ENCODE measurements at regions not wholly inside any gene's neighbourhood (a gene's known extent, or its start where the extent isn't known, plus 50 kb on each side); places are given as distances from the start of the nearest gene placed in this dataset.
"Not testable (repeated sequence)": the region's sequence is repeated elsewhere in the genome, so short reads cannot be mapped to it uniquely, and the experiment has no call there.

GRCh38 chr5:155826611-155827507 lies 500.1 kb upstream of the SGCD start:
- TF ChIP-seq CTCF (conservative IDR thresholded peaks at IDR 0.05; ENCODE audit: low read depth, low read length) = no peak
- no peak overlapping the region for H3K4me3 ChIP-seq (ENCODE audit: low read length)
- no peak for DNase-seq (ENCODE audit: low read depth)

GRCh38 chr5:155827508-155827815 lies 499.5 kb upstream of the SGCD start:
- DNase-seq (ENCODE audit: low read depth); H3K4me3 ChIP-seq (ENCODE audit: low read length): not testable (repeated sequence)

DNA sequence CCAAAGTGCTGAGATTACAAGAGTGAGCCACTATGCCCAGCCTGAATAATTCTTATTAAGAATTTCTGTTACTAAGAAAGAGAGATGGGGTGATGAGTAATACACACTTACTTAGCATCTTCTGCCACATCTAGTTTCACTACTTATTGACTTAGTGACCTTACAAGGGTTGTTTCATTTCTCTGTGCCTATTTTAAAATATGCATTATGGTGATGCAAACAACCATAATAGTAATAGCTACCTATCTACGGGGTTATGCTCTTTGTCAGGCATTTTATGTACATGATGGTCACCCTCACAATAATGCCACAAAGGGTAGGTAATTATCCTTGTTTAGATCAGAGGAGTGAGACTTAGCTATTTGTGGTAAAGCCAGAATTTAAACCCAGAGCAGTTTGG lies 499.0 kb upstream of the SGCD start:
- DNase-seq (ENCODE audit: low read depth) = no peak
- no peak overlapping the region for H3K4me3 ChIP-seq (ENCODE audit: low read length)
- TF ChIP-seq CTCF (conservative IDR thresholded peaks at IDR 0.05; ENCODE audit: low read depth, low read length) = no peak

DNA sequence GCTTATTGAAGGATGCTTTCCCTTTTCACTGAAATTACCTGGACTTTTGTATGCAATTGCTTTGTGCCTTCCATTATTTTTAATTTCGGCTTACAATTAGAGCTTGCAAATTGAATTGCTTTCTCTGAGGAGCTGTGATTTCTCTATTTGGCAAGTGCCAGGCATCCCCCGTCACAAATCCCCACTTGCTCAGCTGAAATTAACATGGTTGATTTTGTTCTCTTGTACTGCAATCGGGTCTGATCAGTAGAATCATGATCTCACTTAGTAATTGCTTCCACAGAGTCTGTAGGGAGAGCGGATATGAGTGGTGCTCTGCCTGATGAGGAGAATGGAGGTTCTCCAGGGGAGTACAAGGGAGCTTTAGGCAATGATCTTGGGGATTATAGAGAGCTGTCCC lies 495.5 kb upstream of the SGCD start:
- no peak for TF ChIP-seq CTCF (conservative IDR thresholded peaks at IDR 0.05; ENCODE audit: low read depth, low read length)
- DNase-seq (ENCODE audit: low read depth) = no peak
- H3K4me3 ChIP-seq (ENCODE audit: low read length) = no peak overlapping the region

- TF ChIP-seq CTCF (conservative IDR thresholded peaks at IDR 0.05; ENCODE audit: low read depth, low read length) = no peak
- DNase-seq (ENCODE audit: low read depth) = no peak
- H3K4me3 ChIP-seq (ENCODE audit: low read length) = no peak overlapping the region
These were observed 493.7 kb upstream of the SGCD start for GRCh38 chr5:155833287-155833686.

- no peak overlapping the region for H3K4me3 ChIP-seq (ENCODE audit: low read length)
- DNase-seq (ENCODE audit: low read depth) = no peak
- TF ChIP-seq CTCF (conservative IDR thresholded peaks at IDR 0.05; ENCODE audit: low read depth, low read length) = no peak
These were observed 492.5 kb upstream of the SGCD start for GRCh38 chr5:155834271-155834975.

DNA sequence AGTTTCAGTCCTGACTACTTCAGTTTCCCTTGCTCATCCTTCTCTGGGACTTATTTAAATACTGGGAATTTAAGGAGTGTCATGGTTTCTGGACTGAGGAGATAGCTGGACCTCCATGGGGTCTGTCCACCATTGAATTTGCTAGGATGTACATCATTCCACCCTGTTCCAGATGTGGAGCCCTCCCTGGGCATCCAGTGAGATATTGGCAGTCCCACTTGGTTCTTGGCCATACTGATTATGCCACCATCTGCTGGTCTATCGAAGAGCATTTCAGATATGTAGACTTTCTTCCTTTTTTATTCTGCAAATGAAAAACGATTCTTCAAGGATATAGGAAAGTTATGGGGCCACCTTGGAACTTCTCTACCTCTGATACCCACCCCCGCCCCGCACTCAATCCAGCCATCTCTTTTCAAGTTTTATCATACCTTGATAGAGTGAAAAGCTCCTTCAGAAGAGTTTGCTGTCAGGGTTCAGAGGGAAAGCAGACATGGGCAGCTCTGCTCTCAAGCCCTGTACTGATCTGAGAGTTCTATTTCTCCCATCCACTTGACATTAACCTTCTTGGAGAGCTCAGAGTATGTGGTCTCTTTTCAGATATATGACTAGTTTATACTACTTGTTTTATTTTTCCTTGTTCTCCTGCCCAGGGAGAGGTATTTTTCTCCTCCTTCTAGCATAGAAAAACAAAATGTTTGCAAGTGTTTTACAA lies 490.7 kb upstream of the SGCD start:
- no peak overlapping the region for H3K4me3 ChIP-seq (ENCODE audit: low read length)
- TF ChIP-seq CTCF (conservative IDR thresholded peaks at IDR 0.05; ENCODE audit: low read depth, low read length) = no peak
- DNase-seq (ENCODE audit: low read depth) = no peak

Data from retinal pigment epithelial cell (primary cell).